Osteocyte (in vitro differentiated cells): ENCODE measurements at regions not wholly inside any gene's neighbourhood (a gene's known extent, or its start where the extent isn't known, plus 50 kb on each side); places are given as distances from the start of the nearest gene placed in this dataset.
"Not testable (repeated sequence)": the region's sequence is repeated elsewhere in the genome, so short reads cannot be mapped to it uniquely, and the experiment has no call there.

Experiments used
- DNase-seq: peaks from one replicate; pipeline ENCODE4 v3.0.0; 2021; ENCODE audit warnings: mixed read lengths; ENCODE audit not compliant: unreplicated experiment; ENCODE audit errors: extremely low spot score
- H3K27ac Mint-ChIP-seq: one replicate; pipeline ENCODE4 v1.8.0; 2021; ENCODE audit warnings: mild to moderate bottlenecking, mixed read lengths; ENCODE audit not compliant: unreplicated experiment
- H3K27me3 Mint-ChIP-seq: one replicate; pipeline ENCODE4 v1.8.0; 2021; ENCODE audit warnings: mixed read lengths; ENCODE audit not compliant: unreplicated experiment
- H3K36me3 Mint-ChIP-seq: one replicate; pipeline ENCODE4 v1.8.0; 2021; ENCODE audit warnings: mixed read lengths; ENCODE audit not compliant: unreplicated experiment
- H3K4me1 Mint-ChIP-seq: one replicate; pipeline ENCODE4 v1.8.0; 2021; ENCODE audit warnings: mixed read lengths; ENCODE audit not compliant: unreplicated experiment
- H3K4me3 Mint-ChIP-seq: one replicate; pipeline ENCODE4 v1.8.0; 2021; ENCODE audit warnings: mild to moderate bottlenecking, moderate library complexity, mixed read lengths; ENCODE audit not compliant: unreplicated experiment
- H3K9me3 Mint-ChIP-seq: one replicate; pipeline ENCODE4 v1.8.0; 2021; ENCODE audit warnings: mixed read lengths; ENCODE audit not compliant: unreplicated experiment
- TF ChIP-seq, protein P1 (sequence below): fragments of 200-600 bp; sonication (generic); IDR thresholded peaks from 2 replicates; pipeline ENCODE4 v1.5.0; 2021; ENCODE audit warnings: antibody characterized with exemption, mild to moderate bottlenecking, moderate library complexity

DNA sequence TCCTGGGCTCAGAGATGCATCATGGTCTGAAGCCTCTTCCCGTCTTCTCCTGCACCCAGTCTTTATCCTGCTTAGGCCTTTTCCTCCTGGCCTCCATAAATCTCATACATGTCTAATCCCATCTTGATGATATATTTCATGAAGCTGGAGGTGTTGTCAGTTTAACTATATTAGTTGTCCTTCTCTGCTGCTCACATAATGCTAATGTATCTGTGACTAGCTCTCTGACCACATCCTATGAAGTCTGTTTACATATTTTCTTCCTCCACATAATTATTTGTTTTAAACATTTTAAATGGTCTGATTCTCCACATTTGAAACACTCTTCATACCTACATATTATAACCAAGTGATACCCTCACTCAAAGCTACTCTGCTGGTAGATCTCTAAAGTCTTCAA is 315.2 kb upstream of the RND3 start:
- no peaks in the 10 kb centered on the region for H3K4me1 Mint-ChIP-seq
- TF ChIP-seq, protein P1, sequence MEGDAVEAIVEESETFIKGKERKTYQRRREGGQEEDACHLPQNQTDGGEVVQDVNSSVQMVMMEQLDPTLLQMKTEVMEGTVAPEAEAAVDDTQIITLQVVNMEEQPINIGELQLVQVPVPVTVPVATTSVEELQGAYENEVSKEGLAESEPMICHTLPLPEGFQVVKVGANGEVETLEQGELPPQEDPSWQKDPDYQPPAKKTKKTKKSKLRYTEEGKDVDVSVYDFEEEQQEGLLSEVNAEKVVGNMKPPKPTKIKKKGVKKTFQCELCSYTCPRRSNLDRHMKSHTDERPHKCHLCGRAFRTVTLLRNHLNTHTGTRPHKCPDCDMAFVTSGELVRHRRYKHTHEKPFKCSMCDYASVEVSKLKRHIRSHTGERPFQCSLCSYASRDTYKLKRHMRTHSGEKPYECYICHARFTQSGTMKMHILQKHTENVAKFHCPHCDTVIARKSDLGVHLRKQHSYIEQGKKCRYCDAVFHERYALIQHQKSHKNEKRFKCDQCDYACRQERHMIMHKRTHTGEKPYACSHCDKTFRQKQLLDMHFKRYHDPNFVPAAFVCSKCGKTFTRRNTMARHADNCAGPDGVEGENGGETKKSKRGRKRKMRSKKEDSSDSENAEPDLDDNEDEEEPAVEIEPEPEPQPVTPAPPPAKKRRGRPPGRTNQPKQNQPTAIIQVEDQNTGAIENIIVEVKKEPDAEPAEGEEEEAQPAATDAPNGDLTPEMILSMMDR, result no peak

DNA sequence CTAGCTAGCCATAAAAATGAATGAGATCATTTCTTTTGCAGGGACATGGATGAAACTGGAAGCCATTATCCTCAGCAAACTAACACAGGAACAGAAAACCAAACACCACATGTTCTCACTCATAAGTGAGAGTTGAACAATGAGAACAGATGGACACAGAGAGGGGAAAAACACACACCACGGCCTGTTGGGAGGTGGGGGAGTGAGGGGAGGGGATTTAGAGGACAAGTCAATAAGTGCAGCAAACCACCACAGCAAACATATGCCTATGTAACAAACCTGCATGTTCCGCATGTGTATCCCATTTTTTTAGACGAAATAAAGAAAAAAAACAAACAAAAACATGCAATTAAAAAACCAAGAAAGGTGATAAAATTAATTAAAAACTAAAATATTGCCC is 308.8 kb upstream of the RND3 start:
- H3K36me3 Mint-ChIP-seq, H3K27ac Mint-ChIP-seq: not testable (repeated sequence)

More for the DNA sequence above, 315.2 kb upstream of the RND3 start:
- Mint-ChIP-seq H3K9me3 (no peaks in the 10 kb centered on the region), H3K27me3 (no peaks in the 10 kb centered on the region), H3K27ac (no peak overlapping the region), H3K36me3 (no peaks in the 10 kb centered on the region), H3K4me3 (no peak overlapping the region)
- no peak for DNase-seq

DNA sequence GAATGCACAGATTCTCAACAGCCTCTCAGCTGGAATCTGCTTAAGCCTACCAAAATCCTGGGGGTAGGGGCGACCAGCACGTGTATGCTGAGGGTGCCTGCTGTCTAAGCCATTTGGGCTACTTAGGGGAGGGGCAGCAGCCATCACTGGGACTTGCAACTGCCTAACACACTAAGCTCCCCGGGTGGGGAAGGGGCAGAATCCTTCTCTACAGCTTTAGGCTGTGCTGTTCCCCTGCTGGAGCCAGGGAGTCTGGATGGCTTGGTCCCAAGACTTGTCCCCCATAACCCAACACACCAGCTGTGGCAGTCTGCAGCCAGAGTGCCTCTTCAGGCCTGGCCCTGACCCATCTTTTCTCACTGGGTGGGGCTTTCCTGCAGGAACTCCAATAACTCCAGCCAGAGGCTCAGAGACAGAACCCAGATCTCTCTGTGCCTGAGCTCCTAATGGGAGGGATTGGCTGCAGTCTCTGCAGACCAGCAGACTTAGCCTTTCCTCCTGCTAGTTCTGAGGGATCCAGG is 305.4 kb upstream of the RND3 start:
- Mint-ChIP-seq H3K27me3 (no peaks in the 10 kb centered on the region), H3K27ac (no peak overlapping the region), H3K9me3 (peaks cover 23% of the 10 kb centered on the region), H3K4me3 (no peak overlapping the region), H3K36me3 (no peaks in the 10 kb centered on the region), H3K4me1 (peaks cover 7% of the 10 kb centered on the region)
- TF ChIP-seq, protein P1, result no peak
- DNase-seq, result no peak

More for the DNA sequence above, 308.8 kb upstream of the RND3 start:
- peaks cover 23% of the 10 kb centered on the region for H3K9me3 Mint-ChIP-seq
- not testable (repeated sequence) for H3K27me3 Mint-ChIP-seq, DNase-seq, H3K4me3 Mint-ChIP-seq, H3K4me1 Mint-ChIP-seq

DNA sequence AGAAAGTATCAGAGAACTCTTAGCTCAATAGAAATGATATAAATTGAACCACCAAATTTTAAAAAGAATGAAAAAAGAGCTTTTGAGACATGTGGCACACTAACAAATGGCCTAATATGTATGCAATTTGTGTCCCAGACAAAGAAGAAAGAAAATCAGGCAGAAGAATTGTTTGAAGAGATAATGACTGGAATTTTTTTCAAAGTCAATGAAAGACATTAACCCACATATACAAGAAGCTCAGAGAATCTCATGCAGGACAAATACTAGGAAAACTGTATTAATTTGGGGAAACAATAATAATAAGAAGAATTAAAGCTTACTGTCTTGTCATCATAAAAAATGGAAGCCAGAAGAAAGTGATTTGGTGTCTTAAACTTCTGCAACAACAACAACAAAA is 304.1 kb upstream of the RND3 start:
- no peak overlapping the region for H3K4me3 Mint-ChIP-seq
- TF ChIP-seq, protein P1, result no peak
- no peaks in the 10 kb centered on the region for H3K36me3 Mint-ChIP-seq
- no peak overlapping the region for H3K27ac Mint-ChIP-seq
- H3K4me1 Mint-ChIP-seq, result peaks cover 7% of the 10 kb centered on the region
- H3K9me3 Mint-ChIP-seq, result peaks cover 23% of the 10 kb centered on the region
- no peak for DNase-seq
- H3K27me3 Mint-ChIP-seq, result no peaks in the 10 kb centered on the region

DNA sequence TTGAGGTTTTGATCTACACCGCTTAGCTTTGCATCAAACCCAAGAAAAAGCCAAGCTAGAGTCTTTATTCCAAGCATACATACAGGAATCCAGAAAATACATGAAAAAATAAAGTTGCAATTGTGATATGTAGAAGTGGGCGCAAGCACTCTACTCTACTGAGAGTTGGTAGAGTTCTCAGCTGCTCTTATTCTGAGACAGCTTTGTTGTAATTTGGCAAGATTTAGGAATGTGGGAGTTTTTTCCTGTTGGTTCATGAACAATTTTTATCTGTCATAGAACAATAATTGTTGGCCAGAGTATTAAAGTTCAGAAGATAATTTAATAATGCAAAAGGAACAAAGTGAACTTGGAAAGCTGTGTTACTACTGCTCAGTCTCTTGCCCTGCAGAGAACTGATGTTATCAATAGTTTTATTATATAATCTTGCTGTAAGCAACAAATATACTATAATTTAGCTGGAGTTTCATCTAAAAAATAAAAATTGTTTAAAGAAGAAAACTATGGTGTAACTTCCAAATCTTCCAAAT is 302.0 kb upstream of the RND3 start:
- Mint-ChIP-seq H3K9me3 (peaks cover 23% of the 10 kb centered on the region), H3K27me3 (no peaks in the 10 kb centered on the region), H3K4me3 (no peak overlapping the region), H3K27ac (no peak overlapping the region), H3K4me1 (peaks cover 7% of the 10 kb centered on the region), H3K36me3 (no peaks in the 10 kb centered on the region)
- DNase-seq, result no peak
- TF ChIP-seq, protein P1, result no peak
